OCI-LY1 (cell line): ENCODE measurements at regions not wholly inside any gene's neighbourhood (a gene's known extent, or its start where the extent isn't known, plus 50 kb on each side); places are given as distances from the start of the nearest gene placed in this dataset.

Source experiments
- H2AFZ ChIP-seq: fragments of 200-600 bp; sonication (generic), shearing (Covaris generic); 2 replicates; pipeline ENCODE4 v1.6.0; 2014; ENCODE audit warnings: antibody characterized with exemption, mild to moderate bottlenecking, low read length
- H3F3A ChIP-seq: fragments of 200-600 bp; sonication (generic), shearing (Covaris generic); 2 replicates; pipeline ENCODE4 v1.6.0; 2014; ENCODE audit warnings: mild to moderate bottlenecking, antibody characterized with exemption, low read length, moderate library complexity; ENCODE audit not compliant: insufficient read depth
- H3K27ac ChIP-seq: fragments of 200-600 bp; sonication (generic); 2 replicates; pipeline ENCODE4 v1.5.1; 2014; ENCODE audit warnings: low read length, mixed run types, mild to moderate bottlenecking, low read depth; ENCODE audit not compliant: poor library complexity, severe bottlenecking
- H3K27me3 ChIP-seq: fragments of 200-600 bp; sonication (generic); 2 replicates; pipeline ENCODE4 v1.6.0; 2014; ENCODE audit warnings: antibody characterized with exemption, mild to moderate bottlenecking, low read length, moderate library complexity; ENCODE audit not compliant: insufficient read depth
- H3K36me3 ChIP-seq: fragments of 200-600 bp; sonication (generic); 2 replicates; pipeline ENCODE4 v1.6.1; 2014; ENCODE audit warnings: mild to moderate bottlenecking, antibody characterized with exemption, low read length, moderate library complexity, mixed read lengths; ENCODE audit not compliant: insufficient read depth
- H3K4me1 ChIP-seq: fragments of 200-600 bp; sonication (generic); 2 replicates; pipeline ENCODE4 v1.5.1; 2014; ENCODE audit warnings: mild to moderate bottlenecking, low read length, moderate library complexity; ENCODE audit not compliant: insufficient read depth, severe bottlenecking
- H3K4me2 ChIP-seq: fragments of 200-600 bp; sonication (generic), shearing (Covaris generic); 2 replicates; pipeline ENCODE4 v1.6.1; 2014; ENCODE audit warnings: low read length
- H3K4me3 ChIP-seq: fragments of 200-600 bp; sonication (generic); 2 replicates; pipeline ENCODE4 v1.5.1; 2014; ENCODE audit warnings: low read length, low read depth, mild to moderate bottlenecking, mixed read lengths; ENCODE audit not compliant: poor library complexity, severe bottlenecking
- H3K79me2 ChIP-seq: fragments of 200-600 bp; shearing (Covaris generic); 2 replicates; pipeline ENCODE4 v1.6.1; 2016; ENCODE audit warnings: mixed run types, low read length, mixed read lengths; ENCODE audit not compliant: insufficient read depth
- H3K9ac ChIP-seq: fragments of 200-600 bp; sonication (generic), shearing (Covaris generic); 2 replicates; pipeline ENCODE4 v1.6.1; 2014; ENCODE audit warnings: mild to moderate bottlenecking, low read length, mixed read lengths
- H3K9me2 ChIP-seq: fragments of 200-600 bp; sonication (generic), shearing (Covaris generic); 2 replicates; pipeline ENCODE4 v1.6.1; 2014; ENCODE audit warnings: low read depth, mild to moderate bottlenecking, low read length, mixed read lengths
- H3K9me3 ChIP-seq: fragments of 200-600 bp; shearing (Covaris generic); 2 replicates; pipeline ENCODE4 v1.6.1; 2014; ENCODE audit warnings: low read length, mixed read lengths
- H4K20me1 ChIP-seq: fragments of 200-600 bp; sonication (generic), shearing (Covaris generic); 2 replicates; pipeline ENCODE4 v1.6.0; 2016; ENCODE audit warnings: mild to moderate bottlenecking, low read length; ENCODE audit not compliant: insufficient read depth
- EZH2 ChIP-seq: fragments of 200-600 bp; sonication (generic), shearing (Covaris generic); IDR thresholded peaks from 2 replicates; pipeline ENCODE4 v1.8.0; 2017; ENCODE audit warnings: borderline replicate concordance, mixed run types, mild to moderate bottlenecking, antibody characterized with exemption, low read length, moderate library complexity, mixed read lengths
- TF ChIP-seq, protein P1 (sequence below): fragments of 200-600 bp; sonication (generic), shearing (Covaris generic); IDR thresholded peaks from 2 replicates; pipeline ENCODE4 v1.5.1; 2017; ENCODE audit warnings: mild to moderate bottlenecking, antibody characterized with exemption, low read length, moderate library complexity, mixed read lengths

DNA sequence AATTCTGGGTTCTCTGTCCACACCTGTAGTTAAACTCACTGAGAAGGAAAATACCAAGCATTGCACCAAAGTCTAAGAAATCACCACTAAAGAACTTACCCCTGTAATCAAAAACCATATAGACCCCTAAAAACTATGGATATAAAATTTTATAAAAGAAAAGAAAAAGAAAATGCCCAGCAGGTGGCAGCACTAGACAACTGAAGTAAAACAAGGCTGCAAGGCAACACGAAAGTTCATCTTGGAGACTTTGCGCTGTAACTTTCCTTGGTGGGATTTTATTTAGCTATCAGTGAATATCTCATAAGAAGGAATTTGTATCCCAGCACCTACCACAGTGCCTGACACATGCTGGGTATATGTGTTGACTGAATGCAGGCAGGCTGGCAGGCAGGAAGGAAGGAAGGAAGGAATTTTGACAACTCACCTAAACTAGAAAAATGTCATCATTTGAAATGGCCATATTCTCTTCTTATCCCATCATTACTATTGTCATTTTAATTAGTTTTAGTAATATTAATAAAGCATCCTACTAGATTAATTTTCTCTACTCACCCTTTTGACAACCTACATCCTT is 68.2 kb upstream of the ETV6 start:
- Histone ChIP-seq H3K27me3 (no peaks in the 10 kb centered on the region), H3F3A (no peaks in the 10 kb centered on the region), H3K4me2 (no peak overlapping the region), H3K79me2 (no peaks in the 10 kb centered on the region), H2AFZ (no peak overlapping the region), H4K20me1 (no peaks in the 10 kb centered on the region), H3K9me3 (no peaks in the 10 kb centered on the region), H3K4me1 (peaks cover 21% of the 10 kb centered on the region), H3K9me2 (no peaks in the 10 kb centered on the region), H3K36me3 (no peaks in the 10 kb centered on the region), H3K4me3 (no peak overlapping the region), H3K9ac (no peak overlapping the region), H3K27ac (no peak overlapping the region)
- TF ChIP-seq EZH2 = no peak
- TF ChIP-seq, protein P1, sequence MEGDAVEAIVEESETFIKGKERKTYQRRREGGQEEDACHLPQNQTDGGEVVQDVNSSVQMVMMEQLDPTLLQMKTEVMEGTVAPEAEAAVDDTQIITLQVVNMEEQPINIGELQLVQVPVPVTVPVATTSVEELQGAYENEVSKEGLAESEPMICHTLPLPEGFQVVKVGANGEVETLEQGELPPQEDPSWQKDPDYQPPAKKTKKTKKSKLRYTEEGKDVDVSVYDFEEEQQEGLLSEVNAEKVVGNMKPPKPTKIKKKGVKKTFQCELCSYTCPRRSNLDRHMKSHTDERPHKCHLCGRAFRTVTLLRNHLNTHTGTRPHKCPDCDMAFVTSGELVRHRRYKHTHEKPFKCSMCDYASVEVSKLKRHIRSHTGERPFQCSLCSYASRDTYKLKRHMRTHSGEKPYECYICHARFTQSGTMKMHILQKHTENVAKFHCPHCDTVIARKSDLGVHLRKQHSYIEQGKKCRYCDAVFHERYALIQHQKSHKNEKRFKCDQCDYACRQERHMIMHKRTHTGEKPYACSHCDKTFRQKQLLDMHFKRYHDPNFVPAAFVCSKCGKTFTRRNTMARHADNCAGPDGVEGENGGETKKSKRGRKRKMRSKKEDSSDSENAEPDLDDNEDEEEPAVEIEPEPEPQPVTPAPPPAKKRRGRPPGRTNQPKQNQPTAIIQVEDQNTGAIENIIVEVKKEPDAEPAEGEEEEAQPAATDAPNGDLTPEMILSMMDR = peak; percentile 44

DNA sequence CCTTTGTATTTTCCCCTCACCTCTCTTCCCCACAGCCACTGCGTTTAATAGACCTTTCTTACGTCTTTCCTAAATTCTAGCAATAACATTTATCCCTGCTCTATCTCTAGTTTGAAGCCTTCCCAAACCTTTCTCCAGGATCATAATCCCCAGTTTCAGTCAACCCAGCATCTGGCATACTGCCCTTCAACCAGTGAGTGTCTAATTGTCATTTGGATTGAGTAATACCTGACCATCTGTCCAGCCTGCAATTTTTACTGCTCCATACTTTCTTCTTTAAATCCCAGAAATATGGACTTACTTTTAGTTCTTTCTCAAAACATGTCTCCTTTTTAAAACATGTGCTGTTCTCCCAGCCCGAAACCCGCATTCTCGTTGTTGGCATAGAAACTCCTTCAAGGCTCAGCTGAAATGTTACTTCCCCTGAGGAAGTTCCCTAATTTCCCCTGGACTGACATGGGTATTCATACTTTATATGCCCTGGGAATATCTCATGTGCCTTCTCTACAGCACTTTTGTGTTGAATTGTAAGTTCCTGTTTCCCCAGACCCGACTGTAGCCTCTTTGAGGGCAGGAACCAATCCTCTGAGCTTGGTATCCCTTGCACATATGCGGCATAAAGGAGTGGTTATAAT is 65.1 kb upstream of the ETV6 start:
- no peaks in the 10 kb centered on the region for H3F3A ChIP-seq
- no peaks in the 10 kb centered on the region for H4K20me1 ChIP-seq
- H3K79me2 ChIP-seq = no peaks in the 10 kb centered on the region
- H3K9me2 ChIP-seq = no peaks in the 10 kb centered on the region
- no peak overlapping the region for H2AFZ ChIP-seq
- no peak overlapping the region for H3K4me3 ChIP-seq
- H3K9ac ChIP-seq = no peak overlapping the region
- no peaks in the 10 kb centered on the region for H3K36me3 ChIP-seq
- TF ChIP-seq, protein P1 = no peak
- no peak for TF ChIP-seq EZH2
- peaks cover 15% of the 10 kb centered on the region for H3K4me1 ChIP-seq
- H3K4me2 ChIP-seq = no peak overlapping the region
- H3K9me3 ChIP-seq = no peaks in the 10 kb centered on the region
- H3K27ac ChIP-seq = no peak overlapping the region
- H3K27me3 ChIP-seq = no peaks in the 10 kb centered on the region

DNA sequence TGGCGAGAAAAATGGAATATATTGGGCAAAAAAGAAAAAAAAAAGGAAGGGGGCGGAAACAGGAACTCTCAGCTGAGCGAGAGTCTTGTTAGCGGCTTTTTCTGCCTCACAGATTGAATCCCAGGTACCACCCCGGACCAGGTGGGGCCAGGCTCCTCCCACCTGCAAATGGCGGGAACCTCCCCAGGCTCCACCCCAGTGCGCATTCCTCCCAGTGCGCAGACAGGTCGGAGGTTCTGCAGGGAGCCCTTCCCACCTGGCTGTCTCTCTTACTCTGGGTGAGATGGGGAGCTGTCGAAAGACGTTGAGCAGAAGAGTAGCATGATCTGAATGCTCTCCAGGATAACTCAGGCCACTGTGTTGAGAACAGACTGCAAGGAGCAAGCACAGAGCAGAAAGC is 57.0 kb upstream of the ETV6 start:
- no peaks in the 10 kb centered on the region for H3K9me3 ChIP-seq
- no peak overlapping the region for H3K9ac ChIP-seq
- H3K4me3 ChIP-seq = no peak overlapping the region
- no peaks in the 10 kb centered on the region for H3K79me2 ChIP-seq
- H3K36me3 ChIP-seq = no peaks in the 10 kb centered on the region
- H3K4me1 ChIP-seq = no peaks in the 10 kb centered on the region
- no peaks in the 10 kb centered on the region for H3K9me2 ChIP-seq
- no peak overlapping the region for H3K27ac ChIP-seq
- H3K27me3 ChIP-seq = no peaks in the 10 kb centered on the region
- no peak for TF ChIP-seq EZH2
- TF ChIP-seq, protein P1 = no peak
- no peak overlapping the region for H2AFZ ChIP-seq
- H4K20me1 ChIP-seq = no peaks in the 10 kb centered on the region
- no peak overlapping the region for H3K4me2 ChIP-seq
- no peaks in the 10 kb centered on the region for H3F3A ChIP-seq
